ENCODE measurements at regions not wholly inside any gene's neighbourhood (a gene's known extent, or its start where the extent isn't known, plus 50 kb on each side); places are given as distances from the start of the nearest gene placed in this dataset.

GRCh38 chr14:30332374-30332773 lies 226.6 kb upstream of the G2E3 start:
- no peak overlapping the region for H2AFZ ChIP-seq (ENCODE audit: low read depth, low read length)
- no peak overlapping the region for H3K4me2 ChIP-seq (ENCODE audit: low read length)
- no peaks in the 10 kb centered on the region for H4K20me1 ChIP-seq (ENCODE audit: insufficient read depth, low read length)
- no peak overlapping the region for H3K9ac ChIP-seq (ENCODE audit: low read length)
- H3K27me3 ChIP-seq (ENCODE audit: low read depth, low read length): no peaks in the 10 kb centered on the region
- no peak overlapping the region for H3K4me3 ChIP-seq (ENCODE audit: low read length)
- TF ChIP-seq CTCF (IDR thresholded peaks at IDR 0.05; ENCODE audit: low read depth, low read length) (no peak), EZH2phosphoT487 (IDR thresholded peaks at IDR 0.05; ENCODE audit: low read depth) (no peak)
- H3K9me3 ChIP-seq (ENCODE audit: insufficient read depth, low read length): no peaks in the 10 kb centered on the region
- H3K79me2 ChIP-seq (ENCODE audit: low read length): no peaks in the 10 kb centered on the region
- H3K36me3 ChIP-seq (replicated peaks; ENCODE audit: low read depth, low read length): no peaks in the 10 kb centered on the region
- H3K4me1 ChIP-seq (ENCODE audit: low read length): peaks cover 5% of the 10 kb centered on the region; the same call in 1 of the 2 replicates
- no peak overlapping the region for H3K27ac ChIP-seq (ENCODE audit: low read length)

GRCh38 chr14:30333934-30334333 lies 225.0 kb upstream of the G2E3 start:
- Histone ChIP-seq H3K36me3 (replicated peaks; ENCODE audit: low read depth, low read length) (no peaks in the 10 kb centered on the region), H3K27me3 (ENCODE audit: low read depth, low read length) (no peaks in the 10 kb centered on the region), H3K9ac (ENCODE audit: low read length) (no peak overlapping the region), H3K4me3 (ENCODE audit: low read length) (no peak overlapping the region), H3K4me2 (ENCODE audit: low read length) (no peak overlapping the region), H3K79me2 (ENCODE audit: low read length) (no peaks in the 10 kb centered on the region), H4K20me1 (ENCODE audit: insufficient read depth, low read length) (no peaks in the 10 kb centered on the region), H3K4me1 (ENCODE audit: low read length) (peaks cover 5% of the 10 kb centered on the region; the same call in 1 of the 2 replicates), H3K27ac (ENCODE audit: low read length) (no peak overlapping the region), H2AFZ (ENCODE audit: low read depth, low read length) (no peak overlapping the region), H3K9me3 (ENCODE audit: insufficient read depth, low read length) (no peaks in the 10 kb centered on the region)
- TF ChIP-seq CTCF (IDR thresholded peaks at IDR 0.05; ENCODE audit: low read depth, low read length) (no peak), EZH2phosphoT487 (IDR thresholded peaks at IDR 0.05; ENCODE audit: low read depth) (no peak)

DNA sequence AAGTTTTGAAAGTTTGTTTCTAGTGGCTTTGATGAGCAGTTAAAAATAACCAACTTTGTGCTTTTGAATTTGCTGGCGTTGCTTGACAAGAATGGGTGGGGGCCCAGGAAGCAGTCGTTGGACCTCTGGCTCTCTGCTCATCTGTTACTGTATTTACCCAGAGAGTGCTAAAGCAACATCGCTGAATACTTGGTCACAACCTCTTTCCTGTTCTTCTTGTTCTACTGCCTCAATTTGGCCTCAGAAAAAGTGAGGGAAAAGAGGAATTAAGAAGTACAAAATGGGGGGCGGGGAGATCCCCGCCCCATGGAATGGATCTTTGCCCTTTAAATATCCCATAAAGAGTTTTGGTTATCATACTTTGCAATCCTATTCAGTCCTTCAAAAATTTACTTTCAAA lies 221.5 kb upstream of the G2E3 start:
- no peak overlapping the region for H3K4me2 ChIP-seq (ENCODE audit: low read length)
- H3K36me3 ChIP-seq (replicated peaks; ENCODE audit: low read depth, low read length): no peaks in the 10 kb centered on the region
- no peak overlapping the region for H3K27ac ChIP-seq (ENCODE audit: low read length)
- no peak overlapping the region for H3K4me3 ChIP-seq (ENCODE audit: low read length)
- no peaks in the 10 kb centered on the region for H3K9me3 ChIP-seq (ENCODE audit: insufficient read depth, low read length)
- no peaks in the 10 kb centered on the region for H3K79me2 ChIP-seq (ENCODE audit: low read length)
- no peaks in the 10 kb centered on the region for H3K27me3 ChIP-seq (ENCODE audit: low read depth, low read length)
- H3K4me1 ChIP-seq (ENCODE audit: low read length): peaks cover 5% of the 10 kb centered on the region; the same call in 1 of the 2 replicates
- H3K9ac ChIP-seq (ENCODE audit: low read length): no peak overlapping the region
- TF ChIP-seq EZH2phosphoT487 (IDR thresholded peaks at IDR 0.05; ENCODE audit: low read depth) (no peak), CTCF (IDR thresholded peaks at IDR 0.05; ENCODE audit: low read depth, low read length) (no peak)
- H4K20me1 ChIP-seq (ENCODE audit: insufficient read depth, low read length): no peaks in the 10 kb centered on the region
- H2AFZ ChIP-seq (ENCODE audit: low read depth, low read length): no peak overlapping the region

GRCh38 chr14:30339311-30339901 lies 219.6 kb upstream of the G2E3 start:
- no peak overlapping the region for H3K27ac ChIP-seq (ENCODE audit: low read length)
- no peaks in the 10 kb centered on the region for H3K79me2 ChIP-seq (ENCODE audit: low read length)
- H3K9ac ChIP-seq (ENCODE audit: low read length): no peak overlapping the region
- H4K20me1 ChIP-seq (ENCODE audit: insufficient read depth, low read length): no peaks in the 10 kb centered on the region
- H3K36me3 ChIP-seq (replicated peaks; ENCODE audit: low read depth, low read length): no peaks in the 10 kb centered on the region
- H3K27me3 ChIP-seq (ENCODE audit: low read depth, low read length): no peaks in the 10 kb centered on the region
- no peak for TF ChIP-seq CTCF (IDR thresholded peaks at IDR 0.05; ENCODE audit: low read depth, low read length)
- TF ChIP-seq EZH2phosphoT487 (IDR thresholded peaks at IDR 0.05; ENCODE audit: low read depth): no peak
- no peak overlapping the region for H3K4me2 ChIP-seq (ENCODE audit: low read length)
- H2AFZ ChIP-seq (ENCODE audit: low read depth, low read length): no peak overlapping the region
- H3K9me3 ChIP-seq (ENCODE audit: insufficient read depth, low read length): no peaks in the 10 kb centered on the region
- H3K4me3 ChIP-seq (ENCODE audit: low read length): no peak overlapping the region
- peaks cover 5% of the 10 kb centered on the region; the same call in 1 of the 2 replicates for H3K4me1 ChIP-seq (ENCODE audit: low read length)

All from OCI-LY3 (cell line).